Body of pancreas (tissue), 4 donors: ENCODE measurements at regions not wholly inside any gene's neighbourhood (a gene's known extent, or its start where the extent isn't known, plus 50 kb on each side); places are given as distances from the start of the nearest gene placed in this dataset.

Source experiments
- ATAC-seq: fragments of 150-250 bp; one replicate; pipeline ENCODE4 v1.9.1; 2016
- DNase-seq, 4 donors: peaks; one replicate each; pipeline ENCODE4 v3.0.0-alpha.2; 2019
- H3K27ac ChIP-seq, 4 donors: fragments of 200-600 bp; sonication (generic); 1 replicate in 3 of 4; 2 replicates in 1 of 4; pipeline versions ENCODE4 v1.5.1 to v1.6.1; 2016 to 2019; ENCODE audit warnings: mild to moderate bottlenecking in 1 of 4, mixed read lengths in 1 of 4, moderate library complexity in 1 of 4
- H3K27me3 ChIP-seq, 2 donors: fragments of 200-600 bp; sonication (generic); one replicate each; pipeline ENCODE4 v1.6.0; 2016; ENCODE audit warnings: mild to moderate bottlenecking in 1 of 2
- H3K36me3 ChIP-seq, 2 donors: fragments of 200-600 bp; sonication (generic); replicated peaks in 1 of 2; 2 replicates each; pipeline ENCODE4 v1.5.1; 2016; ENCODE audit warnings: low read depth in 2 of 2; ENCODE audit not compliant: insufficient read depth in 1 of 2
- H3K4me1 ChIP-seq: fragments of 200-600 bp; sonication (generic); one replicate; pipeline ENCODE4 v1.6.0; 2016
- H3K4me3 ChIP-seq, 2 donors: fragments of 200-600 bp; sonication (generic); 1 replicate in 1 of 2; 2 replicates in 1 of 2; pipeline ENCODE4 v1.5.1; 2016 to 2019
- H3K9me3 ChIP-seq, 3 donors: fragments of 200-600 bp; sonication (generic); 1 replicate in 2 of 3; 2 replicates in 1 of 3; pipeline ENCODE4 v1.5.1; 2016
- CTCF ChIP-seq, 7 experiments: fragments of 450-650 bp in 4 of 7; fragments of 200-600 bp in 3 of 7; sonication (generic) in 3 of 7; IDR thresholded peaks; one replicate each; pipeline ENCODE4 v1.5.1; 2016 to 2019; ENCODE audit warnings: antibody characterized with exemption in 7 of 7
- POLR2A ChIP-seq, 3 donors: fragments of 450-650 bp; IDR thresholded peaks; one replicate each; pipeline ENCODE4 v1.6.1; 2016; ENCODE audit warnings: antibody characterized with exemption in 3 of 3, mild to moderate bottlenecking in 2 of 3
- WGBS, 2 donors: methylation state at CpG; one replicate each; pipeline ENCODE4 v1.1.5; 2017; 5-methylcytosine and 5-hydroxymethylcytosine counted together
- intact Hi-C: fragments of 100-400 bp; cut with DNase I; formaldehyde crosslinking; loops from one replicate; pipeline ENCODE4 v1.15.1; 2023

- no peak overlapping the region for H3K27ac ChIP-seq
- H3K27me3 ChIP-seq, result no peaks in the 10 kb centered on the region
- no peak overlapping the region for H3K4me3 ChIP-seq
- no peaks in the 10 kb centered on the region for H3K36me3 ChIP-seq
- ATAC-seq, result no peak
- 20 to 29% methylated on average over 3 of the region's 3 CpGs for WGBS, 2 donors
- H3K4me1 ChIP-seq, result no peaks in the 10 kb centered on the region
- H3K9me3 ChIP-seq, result no peaks in the 10 kb centered on the region
- no peak for DNase-seq
- TF ChIP-seq CTCF (IDR thresholded peaks at IDR 0.05), result no peak
- TF ChIP-seq POLR2A (IDR thresholded peaks at IDR 0.05), result no peak
- intact Hi-C loops, result no loop called here
Measured at GRCh38 chr6:48628316-48628715, 517.3 kb upstream of the PTCHD4 start.

- ATAC-seq (no peak), DNase-seq (no peak)
- Histone ChIP-seq H3K4me3 (no peak overlapping the region), H3K9me3 (no peaks in the 10 kb centered on the region), H3K27me3 (no peaks in the 10 kb centered on the region), H3K27ac (no peak overlapping the region), H3K4me1 (no peaks in the 10 kb centered on the region), H3K36me3 (no peaks in the 10 kb centered on the region)
- intact Hi-C loops, result no loop called here
- TF ChIP-seq CTCF (IDR thresholded peaks at IDR 0.05) (no peak), POLR2A (IDR thresholded peaks at IDR 0.05) (no peak)
Measured at GRCh38 chr6:48626421-48626820, 515.4 kb upstream of the PTCHD4 start.

- 44 to 48% methylated on average over 3 of the region's 3 CpGs for WGBS, 2 donors
- no peak overlapping the region for H3K4me3 ChIP-seq
- TF ChIP-seq CTCF (IDR thresholded peaks at IDR 0.05) (no peak), POLR2A (IDR thresholded peaks at IDR 0.05) (no peak)
- no peak for ATAC-seq
- H3K36me3 ChIP-seq, result no peaks in the 10 kb centered on the region
- no peak overlapping the region for H3K27ac ChIP-seq
- no peaks in the 10 kb centered on the region for H3K27me3 ChIP-seq
- intact Hi-C loops, result no loop called here
- no peaks in the 10 kb centered on the region for H3K9me3 ChIP-seq
- no peaks in the 10 kb centered on the region for H3K4me1 ChIP-seq
- no peak for DNase-seq
Measured at GRCh38 chr6:48624631-48625030, 513.6 kb upstream of the PTCHD4 start.

GRCh38 chr6:48619771-48620170 lies 508.8 kb upstream of the PTCHD4 start:
- DNase-seq (no peak), ATAC-seq (no peak)
- no peaks in the 10 kb centered on the region for H3K4me1 ChIP-seq
- intact Hi-C loops, result no loop called here
- H3K4me3 ChIP-seq, result no peak overlapping the region
- TF ChIP-seq POLR2A (IDR thresholded peaks at IDR 0.05), result no peak
- no peak for TF ChIP-seq CTCF (IDR thresholded peaks at IDR 0.05)
- H3K36me3 ChIP-seq, result no peaks in the 10 kb centered on the region
- no peaks in the 10 kb centered on the region for H3K27me3 ChIP-seq
- H3K9me3 ChIP-seq, result peaks cover 0 to 3% (median 0%) of the 10 kb centered on the region in 3 donors
- no peak overlapping the region for H3K27ac ChIP-seq
- WGBS, 2 donors, result 68 to 81% methylated on average over 3 of the region's 3 CpGs

- ATAC-seq (no peak), DNase-seq (no peak)
- H3K27ac ChIP-seq, result no peak overlapping the region
- H3K9me3 ChIP-seq, result peaks cover 0 to 3% (median 0%) of the 10 kb centered on the region in 3 donors
- intact Hi-C loops, result no loop called here
- no peak overlapping the region for H3K4me3 ChIP-seq
- no peaks in the 10 kb centered on the region for H3K4me1 ChIP-seq
- no peaks in the 10 kb centered on the region for H3K36me3 ChIP-seq
- TF ChIP-seq POLR2A (IDR thresholded peaks at IDR 0.05), result no peak
- TF ChIP-seq CTCF (IDR thresholded peaks at IDR 0.05), result no peak
- WGBS, 2 donors, result 58 to 65% methylated on average over 2 of the region's 2 CpGs
- no peaks in the 10 kb centered on the region for H3K27me3 ChIP-seq
Measured at GRCh38 chr6:48615041-48615440, 504.0 kb upstream of the PTCHD4 start.
